GM18508 (cell line): ENCODE measurements at regions not wholly inside any gene's neighbourhood (a gene's known extent, or its start where the extent isn't known, plus 50 kb on each side); places are given as distances from the start of the nearest gene placed in this dataset.

Experiments
- ATAC-seq: cut with Tn5 transposase; IDR thresholded peaks from one replicate; pipeline ENCODE4 v1.9.1; 2021; ENCODE audit warnings: moderate number of reproducible peaks; ENCODE audit not compliant: insufficient read depth, unreplicated experiment

- ATAC-seq = no peak
Observed at GRCh38 chr16:85330694-85331188, 218.5 kb upstream of the CIBAR2 start.

- ATAC-seq = no peak
Observed at GRCh38 chr16:85331688-85332087, 219.4 kb upstream of the CIBAR2 start.

GRCh38 chr16:85332175-85332574 is 219.9 kb upstream of the CIBAR2 start:
- no peak for ATAC-seq

GRCh38 chr16:85333337-85333736 is 221.1 kb upstream of the CIBAR2 start:
- no peak for ATAC-seq

GRCh38 chr16:85333744-85334640 is 221.7 kb upstream of the CIBAR2 start:
- no peak for ATAC-seq

GRCh38 chr16:85334718-85335583 is 222.7 kb upstream of the CIBAR2 start:
- ATAC-seq = no peak

- no peak for ATAC-seq
Observed at GRCh38 chr16:85335584-85336491, 223.6 kb upstream of the CIBAR2 start.

GRCh38 chr16:85337910-85338637 is 225.8 kb upstream of the CIBAR2 start:
- ATAC-seq = no peak

GRCh38 chr16:85338638-85338982 is 226.3 kb upstream of the CIBAR2 start:
- no peak for ATAC-seq

GRCh38 chr16:85338989-85339685 is 226.9 kb upstream of the CIBAR2 start:
- ATAC-seq = no peak

GRCh38 chr16:85341972-85342695 is 229.9 kb upstream of the CIBAR2 start:
- no peak for ATAC-seq

- no peak for ATAC-seq
Observed at GRCh38 chr16:85344502-85345128, 232.3 kb upstream of the CIBAR2 start.

- ATAC-seq = no peak
Observed at GRCh38 chr16:85345129-85345639, 232.9 kb upstream of the CIBAR2 start.

- no peak for ATAC-seq
Observed at GRCh38 chr16:85346404-85347212, 234.3 kb upstream of the CIBAR2 start.

GRCh38 chr16:85347213-85347591 is 234.9 kb upstream of the CIBAR2 start:
- no peak for ATAC-seq

- no peak for ATAC-seq
Observed at GRCh38 chr16:85348065-85348840, 236.0 kb upstream of the CIBAR2 start.
